GM18909 (cell line): ENCODE measurements at regions not wholly inside any gene's neighbourhood (a gene's known extent, or its start where the extent isn't known, plus 50 kb on each side); places are given as distances from the start of the nearest gene placed in this dataset.
"Not testable (repeated sequence)": the region's sequence is repeated elsewhere in the genome, so short reads cannot be mapped to it uniquely, and the experiment has no call there.

ENCODE experiments used
- ATAC-seq: cut with Tn5 transposase; IDR thresholded peaks from one replicate; pipeline ENCODE4 v1.9.1; 2021; ENCODE audit warnings: mild to moderate bottlenecking; ENCODE audit not compliant: unreplicated experiment, poor library complexity

- ATAC-seq, result no peak
Measured at GRCh38 chr11:79661373-79661772, 220.5 kb upstream of the TENM4 start.

- ATAC-seq, result no peak
Measured at GRCh38 chr11:79648766-79649520, 208.1 kb upstream of the TENM4 start.

GRCh38 chr11:79637219-79637618 is 196.4 kb upstream of the TENM4 start:
- ATAC-seq, result no peak

- no peak for ATAC-seq
Measured at GRCh38 chr11:79634905-79635304, 194.1 kb upstream of the TENM4 start.

- no peak for ATAC-seq
Measured at GRCh38 chr11:79627281-79627680, 186.5 kb upstream of the TENM4 start.

GRCh38 chr11:79626135-79627075 is 185.6 kb upstream of the TENM4 start:
- ATAC-seq, result no peak

- ATAC-seq, result no peak
Measured at GRCh38 chr11:79623375-79623774, 182.5 kb upstream of the TENM4 start.

GRCh38 chr11:79617561-79617960 is 176.7 kb upstream of the TENM4 start:
- no peak for ATAC-seq

GRCh38 chr11:79616392-79616851 is 175.6 kb upstream of the TENM4 start:
- ATAC-seq, result no peak

- no peak for ATAC-seq
Measured at GRCh38 chr11:79615425-79615824, 174.6 kb upstream of the TENM4 start.

- ATAC-seq, result no peak
Measured at GRCh38 chr11:79610678-79611077, 169.8 kb upstream of the TENM4 start.

- ATAC-seq, result no peak
Measured at GRCh38 chr11:79610139-79610538, 169.3 kb upstream of the TENM4 start.

- ATAC-seq, result no peak
Measured at GRCh38 chr11:79609511-79609910, 168.7 kb upstream of the TENM4 start.

GRCh38 chr11:79606461-79606860 is 165.6 kb upstream of the TENM4 start:
- ATAC-seq, result not testable (repeated sequence)

- ATAC-seq, result no peak
Measured at GRCh38 chr11:79600711-79601110, 159.9 kb upstream of the TENM4 start.

GRCh38 chr11:79594834-79595233 is 154.0 kb upstream of the TENM4 start:
- no peak for ATAC-seq

- no peak for ATAC-seq
Measured at GRCh38 chr11:79592824-79593223, 152.0 kb upstream of the TENM4 start.

GRCh38 chr11:79592406-79592805 is 151.6 kb upstream of the TENM4 start:
- ATAC-seq, result no peak

GRCh38 chr11:79582434-79582833 is 141.6 kb upstream of the TENM4 start:
- no peak for ATAC-seq

- ATAC-seq, result no peak
Measured at GRCh38 chr11:79579063-79579462, 138.2 kb upstream of the TENM4 start.

- no peak for ATAC-seq
Measured at GRCh38 chr11:79578116-79578515, 137.3 kb upstream of the TENM4 start.
